ENCODE measurements at regions not wholly inside any gene's neighbourhood (a gene's known extent, or its start where the extent isn't known, plus 50 kb on each side); places are given as distances from the start of the nearest gene placed in this dataset.

- H3K27ac Mint-ChIP-seq (ENCODE audit: unreplicated experiment) = no peak overlapping the region
- peaks cover 3% of the 10 kb centered on the region for H3K4me1 Mint-ChIP-seq (ENCODE audit: unreplicated experiment)
- no peak for TF ChIP-seq CTCF (IDR thresholded peaks at IDR 0.05)
- H3K4me3 Mint-ChIP-seq (ENCODE audit: unreplicated experiment) = no peak overlapping the region
- DNase-seq (ENCODE audit: extremely low spot score, unreplicated experiment) = no peak
- peaks cover 49% of the 10 kb centered on the region for H3K27me3 Mint-ChIP-seq (ENCODE audit: unreplicated experiment)
- H3K36me3 Mint-ChIP-seq (ENCODE audit: unreplicated experiment) = no peaks in the 10 kb centered on the region
- no peaks in the 10 kb centered on the region for H3K9me3 Mint-ChIP-seq (ENCODE audit: unreplicated experiment)
These were observed 332.4 kb downstream of the ARPP21 start for GRCh38 chr3:35971686-35972085.

- Mint-ChIP-seq H3K4me1 (ENCODE audit: unreplicated experiment) (no peaks in the 10 kb centered on the region), H3K27ac (ENCODE audit: unreplicated experiment) (no peak overlapping the region), H3K27me3 (ENCODE audit: unreplicated experiment) (peaks cover 52% of the 10 kb centered on the region), H3K9me3 (ENCODE audit: unreplicated experiment) (no peaks in the 10 kb centered on the region), H3K36me3 (ENCODE audit: unreplicated experiment) (no peaks in the 10 kb centered on the region), H3K4me3 (ENCODE audit: unreplicated experiment) (no peak overlapping the region)
- no peak for DNase-seq (ENCODE audit: extremely low spot score, unreplicated experiment)
- TF ChIP-seq CTCF (IDR thresholded peaks at IDR 0.05) = no peak
These were observed 335.5 kb downstream of the ARPP21 start for GRCh38 chr3:35974872-35975271.

GRCh38 chr3:35986161-35986560 is 346.8 kb downstream of the ARPP21 start:
- Mint-ChIP-seq H3K4me3 (ENCODE audit: unreplicated experiment) (no peak overlapping the region), H3K9me3 (ENCODE audit: unreplicated experiment) (no peaks in the 10 kb centered on the region), H3K36me3 (ENCODE audit: unreplicated experiment) (no peaks in the 10 kb centered on the region), H3K27me3 (ENCODE audit: unreplicated experiment) (peaks cover 34% of the 10 kb centered on the region), H3K27ac (ENCODE audit: unreplicated experiment) (no peak overlapping the region), H3K4me1 (ENCODE audit: unreplicated experiment) (no peaks in the 10 kb centered on the region)
- DNase-seq (ENCODE audit: extremely low spot score, unreplicated experiment) = no peak
- TF ChIP-seq CTCF (IDR thresholded peaks at IDR 0.05) = no peak

- no peak for TF ChIP-seq CTCF (IDR thresholded peaks at IDR 0.05)
- no peaks in the 10 kb centered on the region for H3K4me1 Mint-ChIP-seq (ENCODE audit: unreplicated experiment)
- DNase-seq (ENCODE audit: extremely low spot score, unreplicated experiment) = no peak
- no peak overlapping the region for H3K4me3 Mint-ChIP-seq (ENCODE audit: unreplicated experiment)
- H3K27me3 Mint-ChIP-seq (ENCODE audit: unreplicated experiment) = peaks cover 32% of the 10 kb centered on the region
- H3K36me3 Mint-ChIP-seq (ENCODE audit: unreplicated experiment) = no peaks in the 10 kb centered on the region
- H3K27ac Mint-ChIP-seq (ENCODE audit: unreplicated experiment) = no peak overlapping the region
- H3K9me3 Mint-ChIP-seq (ENCODE audit: unreplicated experiment) = no peaks in the 10 kb centered on the region
These were observed 348.1 kb downstream of the ARPP21 start for GRCh38 chr3:35987386-35987785.

GRCh38 chr3:35992041-35992440 is 352.7 kb downstream of the ARPP21 start:
- no peak overlapping the region for H3K4me3 Mint-ChIP-seq (ENCODE audit: unreplicated experiment)
- H3K27me3 Mint-ChIP-seq (ENCODE audit: unreplicated experiment) = peaks cover 12% of the 10 kb centered on the region
- no peak for TF ChIP-seq CTCF (IDR thresholded peaks at IDR 0.05)
- no peak overlapping the region for H3K27ac Mint-ChIP-seq (ENCODE audit: unreplicated experiment)
- no peak for DNase-seq (ENCODE audit: extremely low spot score, unreplicated experiment)
- no peaks in the 10 kb centered on the region for H3K36me3 Mint-ChIP-seq (ENCODE audit: unreplicated experiment)
- H3K9me3 Mint-ChIP-seq (ENCODE audit: unreplicated experiment) = peaks cover 8% of the 10 kb centered on the region
- H3K4me1 Mint-ChIP-seq (ENCODE audit: unreplicated experiment) = no peaks in the 10 kb centered on the region
